ENCODE measurements at regions not wholly inside any gene's neighbourhood (a gene's known extent, or its start where the extent isn't known, plus 50 kb on each side); places are given as distances from the start of the nearest gene placed in this dataset.
"Not testable (repeated sequence)": the region's sequence is repeated elsewhere in the genome, so short reads cannot be mapped to it uniquely, and the experiment has no call there.

GRCh38 chr16:82287937-82288336, 117.9 kb upstream of the MPHOSPH6 start:
- Histone ChIP-seq H3K4me1 (ENCODE audit: control extremely low read depth in 1 of 4, control insufficient read depth in 4 of 4, insufficient read depth in 4 of 4, low read length in 3 of 4) (no peaks in the 10 kb centered on the region), H3K4me3 (ENCODE audit: control insufficient read depth in 1 of 7, extremely low read depth in 1 of 7, insufficient read depth in 4 of 7, low read depth in 2 of 7, low read length in 6 of 7) (no peak overlapping the region), H3K9me3 (ENCODE audit: control extremely low read depth in 1 of 5, control insufficient read depth in 4 of 5, insufficient read depth in 2 of 5, low read depth in 1 of 5, low read length in 4 of 5) (no peaks in the 10 kb centered on the region), H3K27ac (ENCODE audit: insufficient read depth in 1 of 2, low read depth in 1 of 2, low read length in 2 of 2, poor library complexity in 1 of 2, severe bottlenecking in 2 of 2) (no peak overlapping the region), H3K36me3 (ENCODE audit: control insufficient read depth in 4 of 4, insufficient read depth in 4 of 4, low read length in 3 of 4) (no peaks in the 10 kb centered on the region), H3K27me3 (replicated peaks in 2 of 5; ENCODE audit: control insufficient read depth in 4 of 5, insufficient read depth in 5 of 5, low read length in 4 of 5) (peaks cover 0 to 5% (median 0%) of the 10 kb centered on the region in 5 experiments)
- POLR2A ChIA-PET = no interaction called here
- 100% methylated on average over 3 of the region's 3 CpGs for WGBS (ENCODE audit: insufficient coverage)
- no peak for DNase-seq
- CTCF ChIA-PET = interaction anchor here (1.0 kb wide), 1 partner anchor 24 kb away, joined by 4 read pairs; no protein-coding TSS in a partner anchor

- POLR2A ChIA-PET = no interaction called here
- CTCF ChIA-PET = no interaction called here
- DNase-seq = no peak
Measured at GRCh38 chr16:82282662-82283061, 112.6 kb upstream of the MPHOSPH6 start.

GRCh38 chr16:82281544-82281943, 111.5 kb upstream of the MPHOSPH6 start:
- Histone ChIP-seq H3K27me3 (replicated peaks in 2 of 5; ENCODE audit: control insufficient read depth in 4 of 5, insufficient read depth in 5 of 5, low read length in 4 of 5) (peaks cover 0 to 2% (median 0%) of the 10 kb centered on the region in 5 experiments), H3K4me1 (ENCODE audit: control extremely low read depth in 1 of 4, control insufficient read depth in 4 of 4, insufficient read depth in 4 of 4, low read length in 3 of 4) (no peaks in the 10 kb centered on the region), H3K36me3 (ENCODE audit: control insufficient read depth in 4 of 4, insufficient read depth in 4 of 4, low read length in 3 of 4) (no peaks in the 10 kb centered on the region), H3K27ac (ENCODE audit: insufficient read depth in 1 of 2, low read depth in 1 of 2, low read length in 2 of 2, poor library complexity in 1 of 2, severe bottlenecking in 2 of 2) (no peak overlapping the region), H3K4me3 (ENCODE audit: control insufficient read depth in 1 of 7, extremely low read depth in 1 of 7, insufficient read depth in 4 of 7, low read depth in 2 of 7, low read length in 6 of 7) (no peak overlapping the region), H3K9me3 (ENCODE audit: control extremely low read depth in 1 of 5, control insufficient read depth in 4 of 5, insufficient read depth in 2 of 5, low read depth in 1 of 5, low read length in 4 of 5) (no peaks in the 10 kb centered on the region)
- DNase-seq = no peak
- ChIA-PET POLR2A (no interaction called here), CTCF (no interaction called here)
- 100% methylated on average over 2 of the region's 2 CpGs for WGBS (ENCODE audit: insufficient coverage)

More at GRCh38 chr16:82282662-82283061, 112.6 kb upstream of the MPHOSPH6 start:
- H3K27ac ChIP-seq (ENCODE audit: insufficient read depth in 1 of 2, low read depth in 1 of 2, low read length in 2 of 2, poor library complexity in 1 of 2, severe bottlenecking in 2 of 2) = no peak overlapping the region
- H3K36me3 ChIP-seq (ENCODE audit: control insufficient read depth in 4 of 4, insufficient read depth in 4 of 4, low read length in 3 of 4) = no peaks in the 10 kb centered on the region
- H3K27me3 ChIP-seq (replicated peaks in 2 of 5; ENCODE audit: control insufficient read depth in 4 of 5, insufficient read depth in 5 of 5, low read length in 4 of 5) = no peaks in the 10 kb centered on the region
- no peaks in the 10 kb centered on the region for H3K9me3 ChIP-seq (ENCODE audit: control extremely low read depth in 1 of 5, control insufficient read depth in 4 of 5, insufficient read depth in 2 of 5, low read depth in 1 of 5, low read length in 4 of 5)
- no peaks in the 10 kb centered on the region for H3K4me1 ChIP-seq (ENCODE audit: control extremely low read depth in 1 of 4, control insufficient read depth in 4 of 4, insufficient read depth in 4 of 4, low read length in 3 of 4)
- no peak overlapping the region for H3K4me3 ChIP-seq (ENCODE audit: control insufficient read depth in 1 of 7, extremely low read depth in 1 of 7, insufficient read depth in 4 of 7, low read depth in 2 of 7, low read length in 6 of 7)

- peaks cover 0 to 2% (median 0%) of the 10 kb centered on the region in 5 experiments for H3K27me3 ChIP-seq (replicated peaks in 2 of 5; ENCODE audit: control insufficient read depth in 4 of 5, insufficient read depth in 5 of 5, low read length in 4 of 5)
- no peaks in the 10 kb centered on the region for H3K9me3 ChIP-seq (ENCODE audit: control extremely low read depth in 1 of 5, control insufficient read depth in 4 of 5, insufficient read depth in 2 of 5, low read depth in 1 of 5, low read length in 4 of 5)
- ChIA-PET CTCF (interaction anchor here (1.6 kb wide), 1 partner anchor 17 kb away, joined by 5 read pairs; no protein-coding TSS in a partner anchor), POLR2A (no interaction called here)
- no CpG with 5 or more reads among the region's 1 CpG for WGBS (ENCODE audit: insufficient coverage)
- H3K4me1 ChIP-seq (ENCODE audit: control extremely low read depth in 1 of 4, control insufficient read depth in 4 of 4, insufficient read depth in 4 of 4, low read length in 3 of 4) = no peaks in the 10 kb centered on the region
- no peaks in the 10 kb centered on the region for H3K36me3 ChIP-seq (ENCODE audit: control insufficient read depth in 4 of 4, insufficient read depth in 4 of 4, low read length in 3 of 4)
- no peak overlapping the region for H3K27ac ChIP-seq (ENCODE audit: insufficient read depth in 1 of 2, low read depth in 1 of 2, low read length in 2 of 2, poor library complexity in 1 of 2, severe bottlenecking in 2 of 2)
- no peak for DNase-seq
- H3K4me3 ChIP-seq (ENCODE audit: control insufficient read depth in 1 of 7, extremely low read depth in 1 of 7, insufficient read depth in 4 of 7, low read depth in 2 of 7, low read length in 6 of 7) = no peak overlapping the region
Measured at GRCh38 chr16:82280867-82281266, 110.8 kb upstream of the MPHOSPH6 start.

- H3K4me1 ChIP-seq (ENCODE audit: control extremely low read depth in 1 of 4, control insufficient read depth in 4 of 4, insufficient read depth in 4 of 4, low read length in 3 of 4); H3K27ac ChIP-seq (ENCODE audit: insufficient read depth in 1 of 2, low read depth in 1 of 2, low read length in 2 of 2, poor library complexity in 1 of 2, severe bottlenecking in 2 of 2); H3K27me3 ChIP-seq (replicated peaks in 2 of 5; ENCODE audit: control insufficient read depth in 4 of 5, insufficient read depth in 5 of 5, low read length in 4 of 5); H3K36me3 ChIP-seq (ENCODE audit: control insufficient read depth in 4 of 4, insufficient read depth in 4 of 4, low read length in 3 of 4); DNase-seq; H3K4me3 ChIP-seq (ENCODE audit: control insufficient read depth in 1 of 7, extremely low read depth in 1 of 7, insufficient read depth in 4 of 7, low read depth in 2 of 7, low read length in 6 of 7); POLR2A ChIA-PET; H3K9me3 ChIP-seq (ENCODE audit: control extremely low read depth in 1 of 5, control insufficient read depth in 4 of 5, insufficient read depth in 2 of 5, low read depth in 1 of 5, low read length in 4 of 5): not testable (repeated sequence)
- WGBS (ENCODE audit: insufficient coverage) = 91% methylated on average over 3 of the region's 3 CpGs
- CTCF ChIA-PET = interaction anchor here (1.1 kb wide), 1 partner anchor 1177 kb away, joined by 3 read pairs; no protein-coding TSS in a partner anchor
Measured at GRCh38 chr16:82275349-82275748, 105.3 kb upstream of the MPHOSPH6 start.

- WGBS (ENCODE audit: insufficient coverage) = 70% methylated on average over 1 of the region's 1 CpG
- no peaks in the 10 kb centered on the region for H3K4me1 ChIP-seq (ENCODE audit: control extremely low read depth in 1 of 4, control insufficient read depth in 4 of 4, insufficient read depth in 4 of 4, low read length in 3 of 4)
- POLR2A ChIA-PET = no interaction called here
- no peak overlapping the region for H3K4me3 ChIP-seq (ENCODE audit: control insufficient read depth in 1 of 7, extremely low read depth in 1 of 7, insufficient read depth in 4 of 7, low read depth in 2 of 7, low read length in 6 of 7)
- no peaks in the 10 kb centered on the region for H3K36me3 ChIP-seq (ENCODE audit: control insufficient read depth in 4 of 4, insufficient read depth in 4 of 4, low read length in 3 of 4)
- peaks cover 0 to 4% (median 0%) of the 10 kb centered on the region in 5 experiments for H3K27me3 ChIP-seq (replicated peaks in 2 of 5; ENCODE audit: control insufficient read depth in 4 of 5, insufficient read depth in 5 of 5, low read length in 4 of 5)
- no peak for DNase-seq
- no peaks in the 10 kb centered on the region for H3K9me3 ChIP-seq (ENCODE audit: control extremely low read depth in 1 of 5, control insufficient read depth in 4 of 5, insufficient read depth in 2 of 5, low read depth in 1 of 5, low read length in 4 of 5)
- no peak overlapping the region for H3K27ac ChIP-seq (ENCODE audit: insufficient read depth in 1 of 2, low read depth in 1 of 2, low read length in 2 of 2, poor library complexity in 1 of 2, severe bottlenecking in 2 of 2)
- CTCF ChIA-PET = no interaction called here
Measured at GRCh38 chr16:82271636-82272035, 101.6 kb upstream of the MPHOSPH6 start.

- H3K27me3 ChIP-seq (replicated peaks in 2 of 5; ENCODE audit: control insufficient read depth in 4 of 5, insufficient read depth in 5 of 5, low read length in 4 of 5) = peaks cover 0 to 21% (median 6%) of the 10 kb centered on the region in 5 experiments
- H3K9me3 ChIP-seq (ENCODE audit: control extremely low read depth in 1 of 5, control insufficient read depth in 4 of 5, insufficient read depth in 2 of 5, low read depth in 1 of 5, low read length in 4 of 5); DNase-seq; H3K4me3 ChIP-seq (ENCODE audit: control insufficient read depth in 1 of 7, extremely low read depth in 1 of 7, insufficient read depth in 4 of 7, low read depth in 2 of 7, low read length in 6 of 7); CTCF ChIA-PET; POLR2A ChIA-PET; H3K4me1 ChIP-seq (ENCODE audit: control extremely low read depth in 1 of 4, control insufficient read depth in 4 of 4, insufficient read depth in 4 of 4, low read length in 3 of 4); H3K27ac ChIP-seq (ENCODE audit: insufficient read depth in 1 of 2, low read depth in 1 of 2, low read length in 2 of 2, poor library complexity in 1 of 2, severe bottlenecking in 2 of 2); H3K36me3 ChIP-seq (ENCODE audit: control insufficient read depth in 4 of 4, insufficient read depth in 4 of 4, low read length in 3 of 4): not testable (repeated sequence)
- WGBS (ENCODE audit: insufficient coverage) = 44% methylated on average over 1 of the region's 1 CpG
Measured at GRCh38 chr16:82267675-82268074, 97.7 kb upstream of the MPHOSPH6 start.
